Stomach (tissue), 8 donors: ENCODE measurements at regions not wholly inside any gene's neighbourhood (a gene's known extent, or its start where the extent isn't known, plus 50 kb on each side); places are given as distances from the start of the nearest gene placed in this dataset.
A peak's percentile ranks its signal among the peaks of the same experiment; 100 is the strongest.

Experiments
- DNase-seq, 2 donors: peaks; one replicate each; pipeline versions ENCODE4 v3.0.0 to v3.0.0-alpha.2; 2013 to 2019
- H3K27ac ChIP-seq, 5 donors: fragments of 200-600 bp in 4 of 5; sonication (generic) in 4 of 5; one replicate each; pipeline ENCODE4 v1.5.1; 2013 to 2019; ENCODE audit warnings: mild to moderate bottlenecking in 1 of 5, moderate library complexity in 1 of 5
- H3K27me3 ChIP-seq, 3 donors: fragments of 200-600 bp; sonication (generic); one replicate each; pipeline ENCODE4 v1.5.1; 2017 to 2019; ENCODE audit warnings: mixed run types in 1 of 3
- H3K36me3 ChIP-seq, 4 donors: fragments of 200-600 bp; sonication (generic); 1 replicate in 3 of 4; 2 replicates in 1 of 4; pipeline ENCODE4 v1.5.1; 2016 to 2019
- H3K4me1 ChIP-seq, 4 donors: fragments of 200-600 bp; sonication (generic); one replicate each; pipeline ENCODE4 v1.5.1; 2016 to 2019
- H3K4me3 ChIP-seq, 4 donors: fragments of 200-600 bp; sonication (generic) in 3 of 4; one replicate each; pipeline ENCODE4 v1.5.1; 2016 to 2019; ENCODE audit warnings: mild to moderate bottlenecking in 1 of 4
- H3K9me3 ChIP-seq, 4 donors: fragments of 200-600 bp; sonication (generic); one replicate each; pipeline ENCODE4 v1.5.1; 2016 to 2019
- EP300 ChIP-seq: sonication (generic); formaldehyde crosslinking; IDR thresholded peaks from one replicate; pipeline ENCODE4 v1.6.1; 2017; ENCODE audit warnings: antibody characterized with exemption
- POLR2A ChIP-seq, 4 donors: fragments of 450-650 bp; IDR thresholded peaks; one replicate each; pipeline ENCODE4 v1.6.1; 2016; ENCODE audit warnings: antibody characterized with exemption in 4 of 4, control low read depth in 2 of 4, mild to moderate bottlenecking in 1 of 4, moderate library complexity in 1 of 4
- POLR2AphosphoS5 ChIP-seq, 3 donors: sonication (generic); formaldehyde crosslinking; IDR thresholded peaks; one replicate each; pipeline ENCODE4 v1.6.1; 2016; ENCODE audit warnings: antibody characterized with exemption in 3 of 3
- WGBS, 5 donors: extraction: QIAGEN DNeasy Blood & Tissue Kit in 3 of 5; methylation state at CpG; one replicate each; pipeline versions ENCODE4 v1.1.5 to v1.1.7; 2013 to 2018; 5-methylcytosine and 5-hydroxymethylcytosine counted together
- intact Hi-C: fragments of 100-400 bp; cut with DNase I; formaldehyde crosslinking; loops from one replicate; pipeline ENCODE4 v1.15.1; 2023; ENCODE audit warnings: low total_unique reads
- TF ChIP-seq, protein P1 (sequence below), 7 experiments: fragments of 450-650 bp in 4 of 7; fragments of 200-600 bp in 3 of 7; sonication (generic) in 3 of 7; IDR thresholded peaks; one replicate each; pipeline ENCODE4 v1.5.1; 2016 to 2019; ENCODE audit warnings: antibody characterized with exemption in 7 of 7, control low read depth in 2 of 7, mild to moderate bottlenecking in 1 of 7
- donor health status: healthy with polysubstance abuse.
- donor health status: Bipolar disorder and iron deficiency.
- donor health status: healthy.

DNA sequence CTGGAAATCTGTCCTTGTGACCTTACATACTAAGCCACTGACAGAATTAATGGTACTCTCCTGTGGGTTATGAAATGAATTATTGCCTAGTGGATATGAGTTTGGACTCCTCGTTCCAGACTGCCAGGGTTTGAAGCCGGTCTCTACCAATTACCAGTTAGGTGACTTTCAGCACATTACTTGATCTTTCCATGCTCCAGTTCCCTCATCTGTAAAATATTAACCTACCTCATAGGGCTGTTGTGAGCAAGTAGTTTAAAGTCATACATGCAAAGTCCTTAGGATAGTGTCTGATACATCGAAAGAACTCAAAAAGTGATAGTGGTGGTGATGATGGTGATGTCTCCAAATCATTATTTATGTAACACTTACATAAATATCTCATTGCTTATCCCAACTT is 373.5 kb upstream of the ARX start:
- TF ChIP-seq, protein P1, sequence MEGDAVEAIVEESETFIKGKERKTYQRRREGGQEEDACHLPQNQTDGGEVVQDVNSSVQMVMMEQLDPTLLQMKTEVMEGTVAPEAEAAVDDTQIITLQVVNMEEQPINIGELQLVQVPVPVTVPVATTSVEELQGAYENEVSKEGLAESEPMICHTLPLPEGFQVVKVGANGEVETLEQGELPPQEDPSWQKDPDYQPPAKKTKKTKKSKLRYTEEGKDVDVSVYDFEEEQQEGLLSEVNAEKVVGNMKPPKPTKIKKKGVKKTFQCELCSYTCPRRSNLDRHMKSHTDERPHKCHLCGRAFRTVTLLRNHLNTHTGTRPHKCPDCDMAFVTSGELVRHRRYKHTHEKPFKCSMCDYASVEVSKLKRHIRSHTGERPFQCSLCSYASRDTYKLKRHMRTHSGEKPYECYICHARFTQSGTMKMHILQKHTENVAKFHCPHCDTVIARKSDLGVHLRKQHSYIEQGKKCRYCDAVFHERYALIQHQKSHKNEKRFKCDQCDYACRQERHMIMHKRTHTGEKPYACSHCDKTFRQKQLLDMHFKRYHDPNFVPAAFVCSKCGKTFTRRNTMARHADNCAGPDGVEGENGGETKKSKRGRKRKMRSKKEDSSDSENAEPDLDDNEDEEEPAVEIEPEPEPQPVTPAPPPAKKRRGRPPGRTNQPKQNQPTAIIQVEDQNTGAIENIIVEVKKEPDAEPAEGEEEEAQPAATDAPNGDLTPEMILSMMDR (IDR thresholded peaks at IDR 0.05) = no peak
- TF ChIP-seq POLR2AphosphoS5 (IDR thresholded peaks at IDR 0.05) (no peak), EP300 (no peak), POLR2A (IDR thresholded peaks at IDR 0.05) (no peak)
- H3K36me3 ChIP-seq = no peaks in the 10 kb centered on the region
- WGBS, 5 donors = 64 to 80% (median 78%) methylated on average over 3 of the region's 3 CpGs
- DNase-seq = no peak
- peaks cover 0 to 11% (median 9%) of the 10 kb centered on the region in 4 donors for H3K9me3 ChIP-seq
- no peak overlapping the region for H3K27ac ChIP-seq
- H3K4me3 ChIP-seq = no peak overlapping the region
- intact Hi-C loops = no loop called here
- no peaks in the 10 kb centered on the region for H3K4me1 ChIP-seq
- no peaks in the 10 kb centered on the region for H3K27me3 ChIP-seq

DNA sequence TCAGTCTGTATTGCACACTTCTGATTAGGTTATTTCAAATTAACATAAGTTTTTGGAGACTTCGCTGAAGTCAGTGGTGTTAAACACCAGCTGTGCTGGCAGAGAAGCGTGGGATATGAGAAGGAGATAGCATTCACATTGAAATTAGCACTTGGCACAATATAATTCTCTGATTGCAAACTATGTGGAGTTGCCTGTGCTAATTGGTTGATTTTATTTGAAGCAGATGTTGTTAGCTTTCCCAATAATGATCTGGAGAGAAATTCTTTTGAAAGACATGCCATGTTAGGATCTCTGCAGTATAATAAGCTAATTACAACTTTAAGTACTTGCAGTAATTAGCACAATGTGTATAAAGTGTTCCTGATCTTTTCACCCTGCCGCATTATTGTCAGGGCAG is 367.4 kb upstream of the ARX start:
- DNase-seq = no peak
- no peaks in the 10 kb centered on the region for H3K27me3 ChIP-seq
- no peak overlapping the region for H3K4me3 ChIP-seq
- intact Hi-C loops = no loop called here
- no peaks in the 10 kb centered on the region for H3K4me1 ChIP-seq
- TF ChIP-seq EP300 (no peak), POLR2A (IDR thresholded peaks at IDR 0.05) (no peak), POLR2AphosphoS5 (IDR thresholded peaks at IDR 0.05) (no peak)
- TF ChIP-seq, protein P1 (IDR thresholded peaks at IDR 0.05) = no peak
- WGBS, 5 donors = 58 to 81% (median 63%) methylated on average over 1 to 3 of the region's 3 CpGs
- H3K27ac ChIP-seq = no peak overlapping the region
- H3K36me3 ChIP-seq = no peaks in the 10 kb centered on the region
- H3K9me3 ChIP-seq = no peaks in the 10 kb centered on the region

DNA sequence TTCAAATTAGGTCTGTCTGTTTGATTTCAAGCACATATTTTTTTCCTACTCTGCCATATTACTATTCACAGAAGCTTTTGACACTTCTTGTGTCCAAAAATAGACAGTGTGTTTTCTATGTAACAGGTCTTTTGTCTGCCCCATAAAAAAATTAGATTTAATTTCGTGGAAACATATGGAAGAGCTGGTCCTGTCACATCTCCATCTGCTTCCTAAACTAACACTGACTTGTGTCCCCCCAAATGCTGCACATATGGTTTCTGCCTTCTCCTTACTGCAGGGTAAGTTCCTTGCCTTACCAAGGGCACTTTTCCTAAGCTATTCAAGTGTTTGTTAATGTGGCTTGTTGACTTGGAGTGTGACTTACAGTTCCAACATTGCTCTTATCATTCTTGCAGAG is 340.7 kb upstream of the ARX start:
- H3K4me3 ChIP-seq = no peak overlapping the region
- TF ChIP-seq, protein P1 (IDR thresholded peaks at IDR 0.05) = no peak
- no peaks in the 10 kb centered on the region for H3K4me1 ChIP-seq
- H3K27ac ChIP-seq = no peak overlapping the region
- H3K27me3 ChIP-seq = no peaks in the 10 kb centered on the region
- WGBS, 5 donors = 4 to 20% (median 11%) methylated on average over 1 of the region's 1 CpG
- H3K9me3 ChIP-seq = peaks cover 0 to 7% (median 0%) of the 10 kb centered on the region in 4 donors
- intact Hi-C loops = no loop called here
- H3K36me3 ChIP-seq = no peaks in the 10 kb centered on the region
- no peak for DNase-seq

DNA sequence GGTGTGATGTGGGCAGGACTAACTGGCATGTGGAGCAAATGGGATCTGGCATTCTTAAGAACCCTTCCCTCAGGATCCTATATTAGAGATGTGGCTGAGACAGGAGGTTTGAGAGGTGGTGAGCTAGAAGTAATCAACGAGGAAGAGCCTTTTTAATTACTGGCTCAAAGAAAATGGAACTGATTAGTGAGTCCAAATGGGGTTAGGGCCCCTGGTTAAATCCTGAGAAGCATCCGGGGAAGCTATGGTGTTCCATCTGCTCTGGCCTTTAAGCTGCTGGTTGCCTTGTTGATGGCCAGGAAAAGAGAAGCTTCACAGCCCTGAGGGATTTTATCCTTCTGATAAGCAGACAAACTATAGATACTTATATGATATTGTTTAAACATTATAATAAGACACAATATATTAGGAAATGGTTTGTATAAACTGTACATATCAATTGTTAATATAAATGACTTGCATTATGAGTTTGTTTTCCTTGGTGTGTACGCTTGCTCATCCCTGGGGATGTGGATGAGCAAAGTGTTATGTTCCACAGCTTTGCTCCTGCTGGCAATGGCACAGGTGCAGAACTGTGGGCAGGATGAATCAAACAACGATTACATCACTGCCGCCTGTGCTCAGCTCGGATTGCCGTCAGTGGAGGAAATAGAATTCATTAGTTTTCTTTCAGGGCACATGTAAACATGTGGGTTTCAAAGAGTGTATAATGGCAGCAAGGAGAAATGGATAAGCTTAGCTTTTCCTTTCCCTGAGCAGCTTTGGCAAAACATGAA is 328.6 kb upstream of the ARX start:
- 30 to 51% (median 44%) methylated on average over 7 of the region's 7 CpGs for WGBS, 5 donors
- TF ChIP-seq POLR2A (IDR thresholded peaks at IDR 0.05) = no peak
- TF ChIP-seq, protein P1 (IDR thresholded peaks at IDR 0.05) = no peak
- TF ChIP-seq POLR2AphosphoS5 (IDR thresholded peaks at IDR 0.05) = no peak
- no peak for TF ChIP-seq EP300
- peak in 1 of 2 donors; percentile 2 for DNase-seq
- Histone ChIP-seq H3K4me3 (no peak overlapping the region), H3K9me3 (peaks cover 0 to 12% (median 5%) of the 10 kb centered on the region in 4 donors), H3K36me3 (no peaks in the 10 kb centered on the region), H3K4me1 (no peaks in the 10 kb centered on the region), H3K27ac (no peak overlapping the region), H3K27me3 (no peaks in the 10 kb centered on the region)
- intact Hi-C loops = no loop called here
